MM.1S (cell line): ENCODE measurements at regions not wholly inside any gene's neighbourhood (a gene's known extent, or its start where the extent isn't known, plus 50 kb on each side); places are given as distances from the start of the nearest gene placed in this dataset.

Experiments used
- CTCF ChIP-seq: fragments of 300-600 bp; sonication (generic); IDR thresholded peaks from 2 replicates; pipeline ENCODE4 v1.5.1; 2016; ENCODE audit warnings: antibody characterized with exemption, low read length, mixed read lengths
- EZH2 ChIP-seq: fragments of 300-600 bp; sonication (generic); optimal IDR thresholded peaks from 2 replicates; pipeline ENCODE3; 2017; ENCODE audit warnings: low read depth, mild to moderate bottlenecking, antibody characterized with exemption, low read length, mixed read lengths
- EZH2phosphoT487 ChIP-seq: fragments of 300-600 bp; sonication (generic); IDR thresholded peaks from 2 replicates; pipeline ENCODE4 v1.6.1; 2018; ENCODE audit warnings: antibody characterized with exemption, low read length

- TF ChIP-seq CTCF (no peak), EZH2 (no peak), EZH2phosphoT487 (no peak)
Measured at GRCh38 chr21:15659753-15660422, 69.9 kb upstream of the USP25 start.
